Uterus (tissue), 2 donors: ENCODE measurements at regions not wholly inside any gene's neighbourhood (a gene's known extent, or its start where the extent isn't known, plus 50 kb on each side); places are given as distances from the start of the nearest gene placed in this dataset.

Source experiments
- POLR2A ChIP-seq, 2 donors: fragments of 450-650 bp; IDR thresholded peaks; one replicate each; pipeline ENCODE4 v1.6.1; 2016; ENCODE audit warnings: antibody characterized with exemption in 2 of 2, mild to moderate bottlenecking in 1 of 2, moderate library complexity in 1 of 2
- TF ChIP-seq, protein P1 (sequence below), 4 experiments: fragments of 200-600 bp in 2 of 4; fragments of 450-650 bp in 2 of 4; sonication (generic) in 2 of 4; IDR thresholded peaks; one replicate each; pipeline ENCODE4 v1.5.1; 2016 to 2019; ENCODE audit warnings: antibody characterized with exemption in 4 of 4, mild to moderate bottlenecking in 2 of 4, moderate library complexity in 1 of 4

GRCh38 chr4:123749383-123749782, 352.8 kb downstream of the SPRY1 start:
- TF ChIP-seq, protein P1, sequence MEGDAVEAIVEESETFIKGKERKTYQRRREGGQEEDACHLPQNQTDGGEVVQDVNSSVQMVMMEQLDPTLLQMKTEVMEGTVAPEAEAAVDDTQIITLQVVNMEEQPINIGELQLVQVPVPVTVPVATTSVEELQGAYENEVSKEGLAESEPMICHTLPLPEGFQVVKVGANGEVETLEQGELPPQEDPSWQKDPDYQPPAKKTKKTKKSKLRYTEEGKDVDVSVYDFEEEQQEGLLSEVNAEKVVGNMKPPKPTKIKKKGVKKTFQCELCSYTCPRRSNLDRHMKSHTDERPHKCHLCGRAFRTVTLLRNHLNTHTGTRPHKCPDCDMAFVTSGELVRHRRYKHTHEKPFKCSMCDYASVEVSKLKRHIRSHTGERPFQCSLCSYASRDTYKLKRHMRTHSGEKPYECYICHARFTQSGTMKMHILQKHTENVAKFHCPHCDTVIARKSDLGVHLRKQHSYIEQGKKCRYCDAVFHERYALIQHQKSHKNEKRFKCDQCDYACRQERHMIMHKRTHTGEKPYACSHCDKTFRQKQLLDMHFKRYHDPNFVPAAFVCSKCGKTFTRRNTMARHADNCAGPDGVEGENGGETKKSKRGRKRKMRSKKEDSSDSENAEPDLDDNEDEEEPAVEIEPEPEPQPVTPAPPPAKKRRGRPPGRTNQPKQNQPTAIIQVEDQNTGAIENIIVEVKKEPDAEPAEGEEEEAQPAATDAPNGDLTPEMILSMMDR (IDR thresholded peaks at IDR 0.05): no peak
- TF ChIP-seq POLR2A (IDR thresholded peaks at IDR 0.05): no peak
